Osteoblast (primary cell): ENCODE measurements at regions not wholly inside any gene's neighbourhood (a gene's known extent, or its start where the extent isn't known, plus 50 kb on each side); places are given as distances from the start of the nearest gene placed in this dataset.

Experiments used
- DNase-seq: peaks from one replicate; pipeline ENCODE4 v3.0.0; 2011; ENCODE audit warnings: low spot score, mixed read lengths; ENCODE audit not compliant: insufficient read length; ENCODE audit errors: missing footprints
- H2AFZ ChIP-seq: 2 replicates; pipeline ENCODE4 v1.6.0; 2011; ENCODE audit warnings: mild to moderate bottlenecking, low read length
- H3K27ac ChIP-seq: 2 replicates; pipeline ENCODE4 v1.5.1; 2011; ENCODE audit warnings: mild to moderate bottlenecking, low read depth, low read length, moderate library complexity
- H3K27me3 ChIP-seq: 2 replicates; pipeline ENCODE4 v1.6.0; 2012; ENCODE audit warnings: mild to moderate bottlenecking, control low read depth, inconsistent platforms, low read length, moderate library complexity; ENCODE audit not compliant: insufficient read depth
- H3K36me3 ChIP-seq: 2 replicates; pipeline ENCODE4 v1.5.1; 2011; ENCODE audit warnings: mild to moderate bottlenecking, low read length, control low read depth, moderate library complexity; ENCODE audit not compliant: insufficient read depth
- H3K4me1 ChIP-seq: 2 replicates; pipeline ENCODE4 v1.5.1; 2011; ENCODE audit warnings: mild to moderate bottlenecking, low read length, control low read depth, moderate library complexity; ENCODE audit not compliant: insufficient read depth
- H3K4me2 ChIP-seq: 2 replicates; pipeline ENCODE4 v1.6.0; 2011; ENCODE audit warnings: mild to moderate bottlenecking, low read length; ENCODE audit not compliant: insufficient read depth
- H3K4me3 ChIP-seq: fragments of 200-600 bp; sonication (generic); 3 replicates; pipeline ENCODE4 v1.5.1; 2012; ENCODE audit warnings: mild to moderate bottlenecking, low read length, inconsistent platforms; ENCODE audit not compliant: insufficient read depth
- H3K79me2 ChIP-seq: 2 replicates; pipeline ENCODE4 v1.6.0; 2012; ENCODE audit warnings: mild to moderate bottlenecking, low read length, control low read depth, inconsistent platforms; ENCODE audit not compliant: insufficient read depth
- H3K9me3 ChIP-seq: 2 replicates; pipeline ENCODE4 v1.5.1; 2011; ENCODE audit warnings: low read depth, low read length, control low read depth
- H4K20me1 ChIP-seq: 2 replicates; pipeline ENCODE4 v1.6.0; 2012; ENCODE audit warnings: mild to moderate bottlenecking, low read length, control low read depth; ENCODE audit not compliant: insufficient read depth
- CTCF ChIP-seq: IDR thresholded peaks from 2 replicates; pipeline ENCODE4 v1.5.1; 2011; ENCODE audit warnings: mild to moderate bottlenecking, low read depth, low read length, moderate library complexity; ENCODE audit errors: extremely low read depth

- H3K4me2 ChIP-seq, result no peak overlapping the region
- no peak for TF ChIP-seq CTCF
- H3K9me3 ChIP-seq, result no peaks in the 10 kb centered on the region
- H3K79me2 ChIP-seq, result no peaks in the 10 kb centered on the region
- H3K4me1 ChIP-seq, result no peaks in the 10 kb centered on the region
- H3K36me3 ChIP-seq, result no peaks in the 10 kb centered on the region
- H3K27ac ChIP-seq, result no peak overlapping the region
- H4K20me1 ChIP-seq, result no peaks in the 10 kb centered on the region
- H3K4me3 ChIP-seq, result no peak overlapping the region
- DNase-seq, result no peak
- H3K27me3 ChIP-seq, result no peaks in the 10 kb centered on the region
- H2AFZ ChIP-seq, result no peak overlapping the region
Observed at GRCh38 chr10:111493024-111493625, 416.3 kb downstream of the ADRA2A start.

- TF ChIP-seq CTCF, result no peak
- H3K27me3 ChIP-seq, result no peaks in the 10 kb centered on the region
- no peak overlapping the region for H3K4me3 ChIP-seq
- H3K36me3 ChIP-seq, result no peaks in the 10 kb centered on the region
- DNase-seq, result no peak
- no peaks in the 10 kb centered on the region for H3K79me2 ChIP-seq
- no peaks in the 10 kb centered on the region for H3K9me3 ChIP-seq
- no peak overlapping the region for H3K27ac ChIP-seq
- no peaks in the 10 kb centered on the region for H4K20me1 ChIP-seq
- H3K4me2 ChIP-seq, result no peak overlapping the region
- no peaks in the 10 kb centered on the region for H3K4me1 ChIP-seq
- no peak overlapping the region for H2AFZ ChIP-seq
Observed at GRCh38 chr10:111498560-111498959, 421.7 kb downstream of the ADRA2A start.

- H3K4me1 ChIP-seq, result no peaks in the 10 kb centered on the region
- no peaks in the 10 kb centered on the region for H3K79me2 ChIP-seq
- no peak for DNase-seq
- H3K27ac ChIP-seq, result no peak overlapping the region
- no peaks in the 10 kb centered on the region for H3K36me3 ChIP-seq
- no peaks in the 10 kb centered on the region for H3K9me3 ChIP-seq
- no peak overlapping the region for H3K4me3 ChIP-seq
- H3K27me3 ChIP-seq, result no peaks in the 10 kb centered on the region
- no peaks in the 10 kb centered on the region for H4K20me1 ChIP-seq
- H3K4me2 ChIP-seq, result no peak overlapping the region
- H2AFZ ChIP-seq, result no peak overlapping the region
- TF ChIP-seq CTCF, result no peak
Observed at GRCh38 chr10:111504376-111504775, 427.5 kb downstream of the ADRA2A start.

- no peak overlapping the region for H3K4me2 ChIP-seq
- H3K4me1 ChIP-seq, result no peaks in the 10 kb centered on the region
- no peak for TF ChIP-seq CTCF
- H3K79me2 ChIP-seq, result no peaks in the 10 kb centered on the region
- no peak for DNase-seq
- H3K9me3 ChIP-seq, result no peaks in the 10 kb centered on the region
- H3K27me3 ChIP-seq, result no peaks in the 10 kb centered on the region
- no peaks in the 10 kb centered on the region for H3K36me3 ChIP-seq
- no peak overlapping the region for H3K27ac ChIP-seq
- H2AFZ ChIP-seq, result no peak overlapping the region
- no peaks in the 10 kb centered on the region for H4K20me1 ChIP-seq
- H3K4me3 ChIP-seq, result no peak overlapping the region
Observed at GRCh38 chr10:111506266-111507034, 429.6 kb downstream of the ADRA2A start.
